ENCODE measurements at regions not wholly inside any gene's neighbourhood (a gene's known extent, or its start where the extent isn't known, plus 50 kb on each side); places are given as distances from the start of the nearest gene placed in this dataset.

DNA sequence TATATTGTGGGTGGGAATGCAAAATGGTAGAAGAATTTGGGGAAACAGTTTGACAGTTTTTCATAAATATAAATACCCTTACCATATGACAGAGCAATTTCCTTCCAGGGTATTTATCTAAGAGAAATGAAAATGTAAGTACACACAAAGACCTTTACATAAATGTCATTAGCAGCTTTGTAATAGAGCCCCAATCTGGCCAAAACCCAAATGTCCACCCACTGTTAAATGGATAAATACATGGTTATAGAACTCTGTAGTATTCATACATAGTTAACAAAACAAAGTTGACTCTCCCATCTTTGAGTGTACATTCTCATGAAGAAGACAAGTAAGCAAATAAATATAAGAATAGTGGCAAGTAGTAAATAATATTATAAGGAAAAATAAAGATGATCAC, 514.8 kb upstream of the NOX3 start:
- no peak for DNase-seq

DNA sequence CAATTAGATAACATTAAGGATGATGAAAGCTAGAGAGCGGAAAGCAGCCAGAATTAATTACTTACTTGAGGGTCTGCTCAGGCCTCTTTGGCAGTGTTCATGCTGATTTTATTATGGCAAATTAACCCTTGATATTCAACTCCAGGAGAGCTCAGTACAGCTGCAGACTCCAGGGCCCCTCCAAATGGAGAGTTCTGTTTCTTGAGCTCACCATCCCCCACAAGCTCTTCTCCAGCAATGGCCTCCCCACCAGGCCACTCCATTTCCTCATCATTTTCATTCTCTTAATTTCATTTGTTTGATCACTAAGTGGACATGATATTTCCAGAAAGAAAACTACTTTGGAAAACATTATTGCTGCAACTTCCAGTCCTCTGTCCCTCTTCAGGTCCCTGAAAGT, 513.3 kb upstream of the NOX3 start:
- DNase-seq = no peak

DNA sequence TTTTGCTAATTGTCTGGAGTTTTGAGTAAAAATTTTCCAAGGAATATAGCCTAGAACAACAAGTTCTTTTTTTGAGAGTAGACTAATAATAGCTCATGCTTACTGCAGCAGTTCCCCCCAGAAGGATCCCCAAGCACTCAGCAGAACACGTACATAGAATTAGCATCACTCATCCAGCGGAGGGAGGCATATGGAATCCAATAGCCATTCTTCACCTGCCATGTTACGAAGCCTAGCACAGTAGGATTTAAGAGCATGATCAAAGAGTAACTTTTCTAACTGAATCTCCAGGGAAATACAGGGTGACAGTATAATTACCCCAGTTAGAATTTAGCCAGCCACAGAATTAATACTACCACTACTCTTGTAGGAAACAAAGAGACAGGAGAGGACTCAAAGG, 511.7 kb upstream of the NOX3 start:
- no peak for DNase-seq

DNA sequence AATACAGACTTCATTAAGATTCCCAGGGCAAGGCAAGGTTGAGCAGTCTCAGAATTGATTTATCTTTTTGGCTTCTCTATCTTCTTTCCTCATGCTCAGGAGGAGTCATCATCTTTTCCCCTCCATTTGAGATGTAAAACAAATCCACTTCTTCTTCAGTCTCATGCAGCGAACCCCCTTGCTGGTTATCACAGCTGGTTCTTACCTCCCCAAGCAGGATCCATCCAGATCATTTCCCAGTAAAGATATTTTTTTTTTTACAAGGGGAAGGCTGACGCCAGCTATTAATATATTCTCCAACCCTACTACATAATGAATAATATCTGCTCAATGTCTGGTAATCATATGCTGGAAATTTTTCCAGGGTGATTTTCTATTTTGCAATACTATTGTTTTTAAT, 508.9 kb upstream of the NOX3 start:
- DNase-seq = no peak

DNA sequence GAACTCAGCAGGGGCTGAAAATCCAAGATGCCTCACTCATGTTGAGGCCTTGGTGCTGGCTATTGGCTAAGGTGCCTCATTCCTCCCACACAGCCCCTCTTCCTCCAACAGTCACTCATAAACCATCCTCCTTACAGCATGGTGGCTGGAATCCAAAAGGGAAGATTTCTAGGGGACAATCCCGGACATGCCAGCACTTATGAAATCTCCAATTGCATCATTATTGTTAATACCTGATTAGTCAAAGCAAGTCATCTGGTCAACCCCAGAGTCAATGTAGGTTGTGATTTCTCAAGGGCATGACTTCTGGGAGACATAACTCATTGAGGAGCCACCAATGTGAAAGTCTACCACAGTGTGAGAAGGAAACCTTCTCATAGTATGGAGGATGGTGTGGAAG, 506.6 kb upstream of the NOX3 start:
- DNase-seq = no peak

DNA sequence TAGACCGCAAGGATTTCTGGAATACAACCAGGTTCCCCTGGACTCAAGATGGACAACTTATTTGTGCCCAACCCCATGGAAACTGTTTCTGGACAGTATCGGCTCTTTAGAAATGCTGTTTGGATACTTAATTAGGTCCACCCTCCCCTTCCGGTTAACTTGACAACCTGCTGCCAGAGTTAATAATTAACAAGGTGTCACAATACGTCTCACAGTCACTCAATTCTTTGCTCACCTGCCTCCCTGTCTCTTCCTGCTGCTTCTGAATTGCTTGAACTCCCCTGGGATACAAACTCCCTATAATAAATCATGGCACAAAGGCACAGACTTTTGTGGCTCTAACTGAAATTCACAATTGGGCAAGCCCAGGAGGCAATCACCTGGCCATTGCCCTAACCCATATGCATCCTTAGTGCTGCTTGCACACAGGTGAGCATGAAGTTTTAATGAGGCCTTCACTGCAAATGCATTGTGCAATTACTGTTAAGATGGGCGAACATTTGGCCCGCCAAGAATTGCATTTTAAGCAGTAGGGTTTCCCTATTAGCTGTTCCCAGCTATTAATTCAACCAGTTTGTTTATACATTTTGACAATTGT, 504.4 kb upstream of the NOX3 start:
- no peak for DNase-seq

DNA sequence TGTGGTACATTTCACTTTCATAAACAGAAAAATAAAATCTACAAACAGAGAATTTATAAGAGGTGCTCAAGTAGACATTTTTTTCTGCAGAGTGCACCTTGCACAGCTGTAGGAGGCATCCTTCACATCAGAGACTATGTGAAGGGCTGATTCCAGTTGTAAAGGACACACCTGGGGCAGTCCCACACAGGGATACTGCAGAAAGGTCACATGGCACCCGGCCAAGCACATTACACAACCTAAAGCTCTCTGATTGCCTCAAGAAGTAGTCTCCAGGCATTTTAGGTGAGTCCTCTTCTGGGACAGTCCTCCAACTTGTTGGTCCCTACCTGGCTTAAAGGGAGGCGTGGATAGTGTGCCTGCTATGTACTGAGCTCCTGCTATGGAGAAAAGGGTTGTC, 502.9 kb upstream of the NOX3 start:
- DNase-seq = no peak

DNA sequence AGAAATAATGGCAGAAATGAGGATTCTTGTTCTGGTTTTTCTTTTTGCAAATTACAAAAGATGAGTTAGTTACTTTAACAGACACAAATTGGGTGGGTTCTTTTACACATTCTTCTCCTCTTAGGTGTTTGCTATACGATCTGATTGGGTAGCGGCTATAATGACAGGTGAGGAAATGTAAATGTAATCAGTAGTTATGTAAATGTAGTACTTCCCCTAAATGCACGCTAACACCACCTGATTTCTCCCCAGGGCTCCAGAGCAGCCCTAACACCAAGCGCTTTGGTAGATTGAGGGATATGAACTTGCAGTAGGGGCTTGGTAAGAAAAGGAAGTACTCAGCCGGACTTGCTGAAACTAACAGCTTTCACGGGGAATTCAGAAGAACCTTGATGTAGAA, 499.4 kb upstream of the NOX3 start:
- DNase-seq = no peak

DNA sequence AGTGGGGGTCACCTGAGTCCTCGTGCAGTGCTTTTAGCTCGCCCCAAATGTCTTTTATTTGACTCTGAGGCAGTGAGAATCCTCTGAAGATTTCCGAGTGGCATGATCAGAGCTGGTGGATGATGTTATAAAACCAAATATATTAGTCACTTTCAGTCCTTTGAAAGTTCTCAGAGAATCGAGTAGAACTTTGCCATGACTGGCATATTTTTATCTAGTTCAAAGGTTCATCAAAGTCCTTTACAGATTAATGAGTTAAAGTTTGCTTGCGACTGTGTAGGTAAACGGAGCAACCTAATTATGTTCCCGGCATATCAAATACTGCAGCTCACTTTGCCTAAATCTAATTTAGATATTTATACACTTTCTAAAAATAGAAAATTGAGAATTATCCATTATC, 498.5 kb upstream of the NOX3 start:
- no peak for DNase-seq

DNA sequence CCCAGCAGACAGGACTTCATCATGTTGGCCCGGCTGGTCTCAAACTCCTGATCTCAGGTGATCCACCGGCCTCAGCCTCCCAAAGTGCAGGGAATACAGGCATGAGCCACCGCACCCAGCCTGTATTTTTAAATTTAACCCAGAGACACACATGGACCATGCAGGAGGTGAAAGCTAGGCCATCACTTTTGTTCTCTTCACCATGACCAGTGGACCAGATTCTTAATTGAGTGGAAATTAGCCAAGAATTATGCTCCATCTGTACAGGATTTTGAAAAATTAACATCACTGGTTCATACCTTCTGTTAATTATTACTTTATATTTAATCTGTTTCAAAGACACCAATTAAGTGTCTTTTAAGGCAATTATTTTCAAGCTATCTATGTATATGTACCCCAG, 493.6 kb upstream of the NOX3 start:
- DNase-seq = no peak

DNA sequence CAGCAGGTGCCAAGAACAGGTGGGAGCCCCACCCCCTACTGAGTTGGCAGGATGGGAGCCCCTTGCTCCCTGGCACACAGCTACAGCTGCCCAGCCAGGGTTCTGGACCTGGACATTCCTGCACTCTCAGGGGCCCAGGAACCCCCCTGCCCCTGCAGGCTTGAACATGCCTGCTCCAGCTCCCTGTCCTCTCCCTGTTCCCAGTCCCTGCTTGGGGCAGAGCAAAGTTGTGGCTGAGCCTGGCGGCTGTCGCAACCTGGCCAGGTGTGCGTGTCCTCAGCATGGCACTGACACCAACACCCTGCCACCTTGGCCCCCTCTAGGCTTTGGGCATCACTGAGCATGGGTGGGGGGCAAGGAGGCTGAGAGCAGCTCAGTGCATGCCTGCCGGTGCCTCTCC, 491.2 kb upstream of the NOX3 start:
- no peak for DNase-seq

DNA sequence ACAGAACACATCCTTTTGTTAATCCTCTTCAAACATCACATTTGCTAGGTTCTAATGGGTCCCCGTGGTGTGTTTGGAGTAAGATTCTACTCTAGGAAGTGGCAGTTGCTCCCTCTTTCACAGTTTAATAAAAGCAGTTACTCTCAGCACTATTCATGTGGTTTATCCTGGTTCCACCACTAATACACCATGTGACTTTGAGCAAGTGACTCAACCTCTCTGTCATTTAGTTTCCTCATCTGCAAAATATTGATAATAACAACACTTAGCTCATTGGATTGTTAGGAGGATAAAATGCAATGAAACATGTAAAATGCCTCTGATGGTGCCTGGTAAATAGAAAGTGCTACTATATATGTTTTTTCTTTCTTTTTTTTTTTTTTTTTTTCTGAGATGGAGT, 488.0 kb upstream of the NOX3 start:
- no peak for DNase-seq

DNA sequence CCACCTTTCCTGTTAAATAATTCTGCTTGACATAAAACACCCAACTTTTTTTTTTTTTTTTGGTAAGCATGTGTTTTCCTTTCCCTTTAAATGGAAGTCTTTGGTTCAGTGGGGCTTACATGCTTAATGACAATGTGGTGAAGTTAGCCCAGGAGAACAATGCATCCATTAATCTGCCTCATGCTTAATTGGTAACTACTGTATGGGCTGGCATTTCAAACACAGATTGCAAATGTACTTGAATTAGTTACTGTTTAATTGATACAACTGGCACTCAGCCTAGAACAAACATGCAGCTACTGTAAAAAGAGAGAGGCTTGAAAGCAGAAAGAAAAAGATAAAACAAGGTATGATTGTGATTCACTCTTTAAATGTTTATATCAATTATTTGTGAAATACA, 483.6 kb upstream of the NOX3 start:
- DNase-seq = no peak

DNA sequence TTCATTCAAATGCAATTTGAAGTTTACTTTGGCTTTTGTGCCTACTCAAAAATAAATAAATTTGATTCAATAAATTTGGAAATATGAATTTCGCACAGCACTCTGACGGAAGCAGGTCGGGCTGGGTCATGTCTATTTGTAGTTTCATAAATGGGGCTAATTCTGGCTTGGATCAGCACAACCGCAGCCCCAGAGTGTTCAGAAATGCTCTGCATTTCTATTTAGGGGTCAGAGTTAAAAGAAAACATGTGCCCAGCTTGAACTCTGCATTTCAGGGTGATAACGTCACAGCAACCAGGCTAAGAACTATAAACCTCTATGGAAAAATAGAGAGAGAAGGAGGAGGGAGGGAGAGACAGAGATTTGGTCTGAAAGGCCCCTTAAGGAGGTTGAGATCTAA, 480.9 kb upstream of the NOX3 start:
- no peak for DNase-seq

DNA sequence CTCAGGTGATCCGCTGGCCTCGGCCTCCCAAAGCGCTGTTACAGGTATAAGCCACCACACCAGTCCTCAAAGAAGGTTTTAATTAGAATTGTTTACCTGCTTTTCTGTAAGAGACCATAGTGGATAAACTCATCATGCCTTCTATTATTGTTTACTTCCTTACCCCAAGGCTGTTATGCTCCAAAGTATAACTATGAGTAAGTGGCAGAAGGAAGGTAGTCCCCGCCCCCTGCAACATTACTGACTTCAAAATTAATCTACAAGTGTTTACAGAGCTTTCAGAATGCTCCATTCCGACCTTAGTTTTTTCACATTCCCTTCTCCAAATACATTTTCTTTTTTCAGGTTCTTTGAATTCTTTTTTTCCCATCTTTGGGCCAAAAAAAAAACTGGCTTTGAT, 480.5 kb upstream of the NOX3 start:
- no peak for DNase-seq

DNA sequence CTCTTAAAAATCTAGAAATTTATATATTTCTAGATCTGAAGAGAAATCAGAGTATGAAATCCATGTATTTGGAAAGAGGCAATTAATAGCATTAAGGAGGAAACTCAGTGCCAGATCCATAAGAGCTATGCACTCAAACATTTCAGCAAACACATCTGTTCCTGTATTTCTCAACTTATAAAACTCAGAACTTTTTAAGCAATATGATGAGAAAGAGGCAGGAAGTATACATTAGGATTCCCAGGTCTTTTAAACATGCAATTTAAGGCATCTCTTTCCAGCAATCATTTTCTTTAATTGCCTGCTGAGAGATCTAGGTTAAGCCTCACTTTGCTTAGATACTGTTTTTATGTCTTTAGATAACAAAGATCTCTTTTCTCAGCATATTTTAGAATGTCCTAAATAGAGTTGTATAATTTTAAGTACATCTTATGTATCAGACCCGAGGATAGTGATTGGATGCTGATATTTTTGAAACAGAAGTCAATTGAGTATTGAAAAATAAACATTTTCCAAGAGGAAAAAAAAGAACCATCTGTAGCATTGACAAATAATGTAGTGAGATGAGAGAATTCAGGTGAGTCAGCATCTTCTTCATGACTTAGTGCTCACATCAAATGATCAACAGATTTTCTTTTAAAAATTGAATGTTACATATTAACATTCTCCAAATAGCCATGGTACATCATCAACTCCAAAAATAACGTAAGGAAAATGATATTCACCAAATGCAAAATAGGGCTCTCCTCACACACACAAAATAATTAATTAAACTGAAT, 461.4 kb upstream of the NOX3 start:
- no peak for DNase-seq

DNA sequence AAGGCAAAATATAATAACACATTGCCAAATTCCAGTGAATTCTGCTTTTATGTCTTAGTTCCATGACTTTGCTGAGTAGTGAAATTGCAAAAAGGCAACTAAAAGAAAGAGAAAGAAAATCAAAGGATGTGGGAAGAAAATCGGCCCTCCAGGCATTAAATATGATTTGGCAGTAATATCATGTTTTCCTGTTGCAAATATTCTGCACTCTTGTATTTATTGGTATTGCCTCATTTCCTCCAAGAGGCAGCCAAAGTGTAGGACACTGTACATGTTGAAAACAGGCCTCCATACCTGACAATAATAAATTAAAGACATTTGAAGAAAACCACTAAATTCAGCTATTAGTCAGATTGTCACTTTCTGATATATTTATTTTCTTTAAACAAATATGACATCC, 460.0 kb upstream of the NOX3 start:
- no peak for DNase-seq

DNA sequence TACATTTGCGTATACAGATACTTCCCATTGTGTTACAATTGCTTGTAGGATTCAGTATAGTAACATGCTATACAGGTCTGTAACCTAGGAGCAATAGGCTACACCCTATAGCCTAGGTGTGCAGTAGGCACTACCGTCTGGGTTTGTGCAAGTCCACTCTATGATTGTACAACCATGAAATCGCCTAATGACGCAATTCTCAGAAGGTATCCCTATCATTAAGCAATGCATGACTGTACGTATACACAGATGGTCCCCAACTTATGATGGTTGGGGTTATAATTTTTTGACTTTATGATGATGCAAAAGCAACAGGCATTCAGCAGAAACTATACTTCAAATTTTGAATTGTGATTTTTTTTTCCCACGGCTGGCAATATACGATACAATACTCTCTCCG, 458.2 kb upstream of the NOX3 start:
- no peak for DNase-seq

DNA sequence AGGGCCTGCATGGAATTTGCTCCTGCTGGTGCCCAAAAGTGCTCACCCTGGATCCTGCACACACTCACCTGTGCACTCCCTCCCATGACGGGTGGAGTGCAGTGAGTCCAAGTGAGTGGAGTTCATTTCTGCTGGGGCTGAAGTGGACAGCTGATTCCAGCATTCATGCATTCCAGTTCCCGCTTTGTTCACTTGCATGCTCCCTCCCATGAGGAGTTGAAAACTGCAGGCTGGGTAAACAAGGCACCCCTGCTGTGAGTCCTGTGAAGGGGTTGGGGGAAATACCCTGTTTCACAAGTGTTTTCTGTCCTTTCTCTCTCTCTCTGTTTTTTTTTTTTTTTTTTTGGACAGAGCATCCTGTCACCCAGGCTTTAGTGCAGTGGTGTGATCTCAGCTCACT, 454.1 kb upstream of the NOX3 start:
- no peak for DNase-seq

DNA sequence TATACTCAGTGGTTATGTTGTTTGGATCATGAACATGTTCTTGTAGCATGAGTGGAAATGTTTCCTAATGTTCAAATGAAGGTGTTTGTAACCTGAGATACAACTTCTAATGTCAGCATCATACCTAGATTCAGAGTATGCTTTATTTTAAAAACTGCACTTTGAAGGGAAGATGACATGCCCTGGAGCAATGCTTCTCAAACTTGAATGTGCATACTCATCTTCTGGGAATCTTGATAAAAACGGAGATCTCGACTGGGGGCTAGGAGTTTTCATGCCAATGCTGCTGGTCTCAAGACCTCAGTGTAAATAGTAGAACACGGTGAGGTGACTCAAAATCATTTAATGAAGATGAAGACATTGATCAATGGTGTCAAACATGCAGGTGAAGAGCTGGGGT, 440.0 kb upstream of the NOX3 start:
- DNase-seq = no peak

DNA sequence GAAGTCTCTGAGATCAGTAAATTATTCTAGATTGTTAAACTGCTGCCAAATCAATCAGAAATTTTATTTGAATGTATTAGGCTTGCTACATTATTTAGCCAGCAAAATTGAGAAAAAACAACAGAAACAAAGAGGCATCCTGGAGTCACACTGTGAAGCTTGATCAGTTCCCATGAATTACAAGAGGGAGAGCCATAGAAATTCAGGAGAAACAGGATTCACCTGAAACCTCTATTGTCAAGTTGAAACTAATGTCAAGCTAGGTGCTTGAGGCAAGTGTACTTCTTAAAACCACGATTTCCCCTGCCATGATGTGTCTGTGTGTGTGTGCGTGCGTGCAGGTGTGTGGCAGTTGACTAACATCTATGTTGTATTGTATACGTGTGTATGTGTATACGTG, 439.1 kb upstream of the NOX3 start:
- no peak for DNase-seq

DNA sequence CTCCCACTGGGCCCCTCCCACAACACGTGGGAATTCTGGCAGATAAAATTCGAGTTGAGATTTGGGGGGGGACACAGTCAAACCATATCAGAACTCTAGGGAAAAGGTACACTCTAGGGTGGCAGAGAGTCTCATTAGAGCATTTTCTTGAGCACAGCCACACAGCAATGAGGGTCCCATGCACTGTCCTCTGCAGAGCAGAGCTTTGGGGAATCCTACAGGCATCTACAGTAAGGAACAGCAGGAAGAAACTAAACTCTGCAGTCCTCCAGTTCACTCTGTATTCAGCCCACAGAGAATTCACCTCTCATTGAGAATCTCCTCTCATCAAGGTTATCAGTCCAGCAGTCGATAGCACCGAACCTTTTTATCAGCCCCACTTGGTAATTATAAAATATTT, 438.6 kb upstream of the NOX3 start:
- no peak for DNase-seq

DNA sequence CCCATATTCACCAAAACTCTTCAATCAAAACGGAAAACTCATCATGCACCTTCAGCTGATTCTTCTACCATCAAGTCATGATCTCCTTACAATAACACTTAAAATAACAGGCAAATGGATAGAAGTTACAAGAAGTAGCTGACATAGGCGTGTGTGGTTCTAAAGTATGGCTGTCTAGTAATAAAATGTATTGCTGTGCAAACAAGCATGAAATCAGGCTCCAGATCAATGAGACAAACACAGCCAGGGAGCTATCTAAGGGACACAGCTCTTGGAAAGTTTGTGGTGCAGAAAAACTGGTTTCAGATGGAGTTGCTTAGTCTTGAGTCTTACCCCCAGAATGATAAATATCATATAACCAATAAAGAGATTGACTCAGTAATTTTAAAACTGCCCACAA, 434.8 kb upstream of the NOX3 start:
- DNase-seq = no peak

DNA sequence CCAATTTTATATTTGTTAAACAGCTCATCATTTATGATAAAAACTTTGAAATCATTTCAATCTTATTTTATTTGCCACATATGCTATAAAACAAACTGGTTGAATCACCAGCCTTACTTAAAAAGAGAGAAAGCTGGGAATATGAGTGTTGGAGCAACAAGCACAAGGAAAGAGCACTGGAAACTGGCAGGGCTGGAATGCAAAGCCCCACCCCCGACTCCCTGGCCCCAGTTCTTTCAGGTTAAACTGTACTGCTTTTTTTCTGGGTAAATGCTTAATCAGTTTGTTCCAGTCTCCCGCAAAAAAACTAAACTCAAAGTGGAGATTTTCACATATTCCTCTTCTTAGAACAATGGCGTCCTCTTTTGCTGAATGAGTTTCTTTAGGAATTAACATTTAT, 433.8 kb upstream of the NOX3 start:
- DNase-seq = no peak

DNA sequence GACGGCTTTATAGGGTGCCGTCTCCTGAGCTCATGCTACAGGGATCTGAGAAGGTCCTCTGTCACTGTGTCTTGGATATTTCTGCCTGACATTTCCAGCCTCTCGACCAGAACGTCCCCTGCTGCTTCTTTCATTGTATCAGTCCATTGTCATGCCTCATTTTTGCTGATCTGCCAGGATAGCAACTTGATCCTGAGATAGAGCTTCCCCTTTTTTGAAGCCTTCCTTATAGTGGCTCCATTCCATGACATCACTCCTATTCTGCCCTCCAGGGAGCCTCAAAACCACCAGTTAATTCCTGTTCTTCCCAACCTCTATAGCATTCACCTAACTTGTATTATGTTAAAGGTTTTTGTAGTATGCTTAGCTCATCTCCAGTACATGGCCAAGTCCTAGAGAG, 431.8 kb upstream of the NOX3 start:
- DNase-seq = no peak

All from activated CD4-positive, alpha-beta T cell treated with anti-CD3 and anti-CD28 coated beads for 1 hour (primary cell).